Activated CD4-positive, alpha-beta T cell treated with anti-CD3 and anti-CD28 coated beads for 48 hours (primary cell): ENCODE measurements at regions not wholly inside any gene's neighbourhood (a gene's known extent, or its start where the extent isn't known, plus 50 kb on each side); places are given as distances from the start of the nearest gene placed in this dataset.
"Not testable (repeated sequence)": the region's sequence is repeated elsewhere in the genome, so short reads cannot be mapped to it uniquely, and the experiment has no call there.

Source experiments
- DNase-seq: peaks from one replicate; pipeline ENCODE4 v3.0.0-alpha.2; 2020

DNA sequence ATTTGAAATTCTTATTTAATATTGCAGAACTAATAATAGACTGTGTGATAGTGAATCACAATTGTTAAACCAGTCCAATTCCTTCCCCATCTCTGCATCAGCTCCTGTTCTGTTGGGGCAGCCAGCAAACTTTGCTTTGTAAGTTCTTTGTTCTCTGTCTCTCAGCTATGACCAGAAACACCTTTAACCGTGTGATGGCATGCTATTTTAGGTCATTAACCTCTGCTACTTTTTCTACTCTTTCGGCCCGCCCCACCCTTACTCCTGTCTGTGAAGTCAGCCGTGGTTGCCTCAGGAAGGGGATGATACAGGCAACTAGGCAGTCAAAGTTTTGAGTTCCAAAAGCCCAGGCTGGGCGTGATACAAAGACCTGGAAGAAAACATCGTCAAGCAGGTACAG, 51.3 kb upstream of the EGFL6 start:
- DNase-seq: no peak

GRCh38 chrX:13515211-13515930, 54.0 kb upstream of the EGFL6 start:
- no peak for DNase-seq

- no peak for DNase-seq
Observed at GRCh38 chrX:13511944-13512330, 57.5 kb upstream of the EGFL6 start.

- no peak for DNase-seq
Observed at GRCh38 chrX:13511241-13511943, 58.0 kb upstream of the EGFL6 start.

DNA sequence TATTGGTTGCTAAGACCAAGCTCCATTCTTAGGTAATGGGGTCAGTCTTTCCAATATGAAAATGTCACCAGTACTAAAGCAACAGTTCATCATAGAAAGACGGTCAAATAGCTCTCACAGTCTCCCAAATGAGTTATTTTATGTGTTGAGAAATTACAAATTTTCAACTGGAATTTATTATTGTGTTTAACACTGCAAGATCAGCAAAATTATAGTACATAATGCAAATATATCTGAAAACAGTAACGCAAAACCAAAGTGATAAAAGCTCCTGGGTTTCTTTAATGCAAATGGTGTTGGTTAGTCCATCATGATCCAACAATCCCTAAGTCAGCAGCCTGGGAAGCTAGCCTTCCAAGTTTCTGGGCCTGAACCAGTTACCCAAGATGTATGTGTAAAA, 61.5 kb upstream of the EGFL6 start:
- DNase-seq: no peak

GRCh38 chrX:13506574-13506973, 62.8 kb upstream of the EGFL6 start:
- DNase-seq: peak; percentile 61

DNA sequence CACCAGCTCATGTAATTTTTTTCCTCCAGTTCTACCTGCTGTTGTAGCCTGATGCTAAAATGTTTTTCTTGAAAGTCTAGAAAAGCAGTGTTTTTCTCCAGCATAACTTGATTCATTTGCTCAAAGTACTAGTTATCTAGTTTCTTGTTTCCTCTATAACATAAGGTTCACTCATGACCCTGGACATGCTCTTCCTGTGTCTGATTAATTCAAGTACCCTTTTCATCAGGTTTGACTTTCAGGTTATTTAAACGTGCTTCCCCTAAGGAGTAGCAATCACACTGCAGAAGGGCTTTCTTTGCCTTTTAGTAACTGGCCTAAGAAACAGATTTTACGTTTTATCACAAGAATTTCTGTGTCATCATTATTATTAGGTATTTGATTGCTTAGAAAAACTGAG, 66.8 kb upstream of the EGFL6 start:
- DNase-seq: no peak

GRCh38 chrX:13499736-13500135, 69.7 kb upstream of the EGFL6 start:
- no peak for DNase-seq

GRCh38 chrX:13498238-13498637, 71.2 kb upstream of the EGFL6 start:
- no peak for DNase-seq

GRCh38 chrX:13495232-13495631, 74.2 kb upstream of the EGFL6 start:
- DNase-seq: no peak

DNA sequence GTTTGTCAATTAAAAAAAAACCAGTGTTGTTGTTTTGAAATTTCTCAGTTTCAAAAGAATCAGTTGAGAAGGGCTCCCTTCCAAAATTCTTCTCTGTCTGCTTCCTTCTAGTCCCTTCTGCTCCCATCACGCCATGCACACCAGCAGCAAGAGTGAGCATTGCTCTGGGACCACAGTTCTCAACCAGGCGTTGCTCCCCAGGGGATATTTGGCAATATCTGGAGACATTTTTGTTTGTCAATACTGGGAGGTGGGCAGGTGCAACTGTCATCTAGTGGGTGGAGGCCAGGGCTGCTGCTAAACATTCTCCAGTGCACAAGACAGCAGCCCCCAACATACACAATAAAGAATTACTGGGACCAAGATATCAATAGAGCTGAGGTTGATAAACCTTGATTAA, 74.8 kb upstream of the EGFL6 start:
- DNase-seq: no peak

DNA sequence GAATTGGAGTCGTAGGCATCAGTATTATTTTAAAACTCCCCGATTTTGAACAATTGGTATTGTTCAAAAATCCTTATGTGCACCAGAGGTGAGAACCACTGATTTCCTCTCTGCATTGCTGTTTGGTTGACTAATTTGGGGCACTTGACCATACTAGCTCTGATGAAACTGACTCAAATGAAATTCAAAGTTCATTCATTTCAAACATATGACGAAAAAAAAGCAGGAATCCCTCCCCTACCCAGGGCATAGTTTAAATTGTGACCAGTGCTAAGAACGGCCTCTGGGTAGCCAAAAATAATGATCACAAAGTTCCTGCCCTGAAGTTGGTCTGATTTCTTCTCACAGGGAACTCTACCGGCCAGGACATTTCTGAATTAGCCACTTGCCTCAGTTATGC, 75.7 kb upstream of the EGFL6 start:
- no peak for DNase-seq

- no peak for DNase-seq
Observed at GRCh38 chrX:13492286-13492685, 77.1 kb upstream of the EGFL6 start.

DNA sequence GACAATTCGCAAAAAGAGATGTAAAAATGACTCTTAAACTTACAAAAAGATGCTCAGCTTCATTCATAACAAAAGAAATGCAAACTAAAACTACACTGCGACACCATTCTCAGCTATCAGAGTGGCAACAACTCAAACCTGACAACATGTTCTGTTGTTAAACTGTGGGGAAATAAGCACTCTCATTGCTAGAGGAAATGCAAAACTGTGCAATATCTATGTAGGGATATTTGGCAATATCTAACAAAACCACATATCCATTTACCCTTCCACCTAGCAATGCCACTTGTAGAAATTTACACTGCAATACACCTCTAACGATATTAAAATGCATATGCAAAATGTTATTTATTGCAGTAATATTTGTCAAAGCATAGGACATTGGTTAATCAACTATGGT, 78.3 kb upstream of the EGFL6 start:
- no peak for DNase-seq

DNA sequence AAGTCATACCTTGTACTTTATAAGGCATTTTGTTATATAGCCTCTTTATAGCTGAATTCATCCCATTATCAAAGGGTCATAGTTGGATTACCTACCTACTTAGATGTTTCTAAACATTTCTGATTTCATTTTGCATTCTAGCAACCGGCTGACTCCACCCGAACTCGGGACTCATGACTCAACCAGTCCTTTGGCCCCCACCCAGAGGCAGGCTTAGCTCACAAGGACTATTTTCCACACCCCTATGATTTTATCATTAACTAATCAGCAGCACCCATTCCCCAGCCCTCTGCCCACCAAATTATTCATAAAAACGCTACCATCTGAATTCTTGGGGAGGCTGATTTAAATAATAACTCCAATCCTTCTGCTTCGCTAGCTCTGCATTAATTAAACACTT, 79.9 kb upstream of the EGFL6 start:
- no peak for DNase-seq

GRCh38 chrX:13487731-13488505, 81.5 kb upstream of the EGFL6 start:
- peak; percentile 41 for DNase-seq

- no peak for DNase-seq
Observed at GRCh38 chrX:13485167-13485566, 84.2 kb upstream of the EGFL6 start.

GRCh38 chrX:13483773-13484172, 85.6 kb upstream of the EGFL6 start:
- no peak for DNase-seq

DNA sequence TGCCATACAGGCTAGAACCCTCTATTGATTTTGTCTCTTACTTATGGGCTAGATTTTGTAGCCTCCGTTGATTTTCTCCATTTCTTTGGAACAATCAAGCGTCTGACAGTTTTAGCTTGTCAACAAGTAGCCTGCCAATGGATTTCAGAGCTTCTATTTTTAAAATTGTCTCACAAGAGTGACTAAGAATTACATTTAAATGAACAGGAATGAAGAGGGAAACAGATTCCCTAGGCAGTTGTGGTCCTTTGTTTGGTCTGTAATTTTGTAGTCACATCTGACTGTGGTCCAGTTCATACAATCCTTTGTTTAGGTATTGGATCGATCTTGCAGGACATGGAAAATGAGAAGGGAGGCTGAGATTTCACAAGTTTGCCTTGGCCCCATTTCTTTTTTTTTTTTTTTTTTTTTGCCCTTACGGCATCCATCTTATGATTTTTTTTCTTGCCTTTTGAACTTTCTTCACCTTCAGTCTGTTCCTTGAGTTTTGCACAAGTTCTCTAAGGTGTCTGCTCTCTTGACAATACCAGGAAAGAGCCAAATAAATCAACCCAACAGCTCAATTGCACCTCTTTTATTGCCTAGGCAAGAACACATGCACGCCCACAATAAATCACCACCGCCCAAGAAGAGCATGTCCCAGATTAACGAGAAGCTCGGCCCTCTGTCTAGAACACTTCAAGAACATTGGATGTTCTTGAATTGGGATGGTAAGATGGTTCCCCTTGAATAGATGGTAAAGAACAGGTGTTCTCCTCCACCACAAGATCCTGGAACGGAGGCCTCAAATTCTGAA, 86.5 kb upstream of the EGFL6 start:
- DNase-seq: no peak

DNA sequence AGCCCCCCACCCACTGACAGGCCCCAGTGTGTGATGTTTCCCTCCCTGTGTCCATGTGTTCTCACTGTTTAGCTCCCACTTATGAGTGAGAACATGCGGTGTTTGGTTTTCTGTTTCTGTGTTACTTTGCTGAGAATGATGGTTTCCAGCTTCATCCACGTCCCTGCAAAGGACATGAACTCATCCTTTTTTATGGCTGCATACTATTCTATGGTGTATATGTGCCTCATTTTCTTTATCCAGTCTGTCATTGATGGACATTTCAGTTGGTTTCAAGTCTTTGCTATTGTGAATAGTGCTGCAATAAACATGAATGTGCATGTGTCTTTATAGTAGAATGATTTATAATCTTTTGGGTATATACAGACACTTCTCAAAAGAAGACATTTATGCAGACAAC, 88.6 kb upstream of the EGFL6 start:
- not testable (repeated sequence) for DNase-seq

DNA sequence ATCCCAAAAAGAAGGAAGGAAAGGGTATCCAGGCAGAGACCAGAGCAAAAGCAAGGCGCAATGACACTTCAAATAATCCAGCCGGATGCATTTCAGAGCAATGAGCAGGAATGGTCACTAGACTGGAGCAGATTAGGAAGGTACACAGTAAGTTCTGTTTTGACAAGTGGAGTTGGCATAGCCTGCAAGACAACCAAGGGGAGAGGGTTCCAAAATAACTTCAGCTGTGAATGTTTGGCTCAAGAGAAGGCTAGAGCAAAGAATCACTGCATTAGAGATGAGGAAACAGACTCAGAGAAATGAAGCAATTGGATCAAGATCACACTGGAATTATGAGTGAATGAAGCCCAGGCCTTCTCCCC, 90.0 kb upstream of the EGFL6 start:
- DNase-seq: no peak

- DNase-seq: no peak
Observed at GRCh38 chrX:13478740-13479451, 90.5 kb upstream of the EGFL6 start.

GRCh38 chrX:13476384-13476783, 93.0 kb upstream of the EGFL6 start:
- no peak for DNase-seq
